HEK293T (cell line): ENCODE measurements at regions not wholly inside any gene's neighbourhood (a gene's known extent, or its start where the extent isn't known, plus 50 kb on each side); places are given as distances from the start of the nearest gene placed in this dataset.

ENCODE experiments used
- ARNT ChIP-seq: fragments of 450-650 bp; IDR thresholded peaks from 2 replicates; pipeline ENCODE4 v1.6.1; 2017; ENCODE audit warnings: mild to moderate bottlenecking
- BHLHE40 ChIP-seq: fragments of 450-650 bp; IDR thresholded peaks from 2 replicates; pipeline ENCODE4 v1.6.1; 2016; ENCODE audit warnings: mild to moderate bottlenecking, moderate library complexity, borderline replicate concordance
- CTBP1 ChIP-seq: fragments of 450-650 bp; IDR thresholded peaks from 2 replicates; pipeline ENCODE4 v1.6.1; 2016; ENCODE audit warnings: borderline replicate concordance
- ELF4 ChIP-seq: fragments of 450-650 bp; IDR thresholded peaks from 2 replicates; pipeline ENCODE4 v1.6.1; 2017; ENCODE audit warnings: antibody characterized with exemption
- FOXA1 ChIP-seq: fragments of 450-650 bp; IDR thresholded peaks from 2 replicates; pipeline ENCODE4 v1.6.1; 2016; ENCODE audit warnings: mild to moderate bottlenecking
- FOXK2 ChIP-seq: fragments of 450-650 bp; IDR thresholded peaks from 2 replicates; pipeline ENCODE4 v1.6.1; 2016; ENCODE audit warnings: mild to moderate bottlenecking
- FOXM1 ChIP-seq: fragments of 450-650 bp; IDR thresholded peaks from 2 replicates; pipeline ENCODE4 v1.6.1; 2017; ENCODE audit warnings: mild to moderate bottlenecking, borderline replicate concordance
- HDGF ChIP-seq: fragments of 450-650 bp; IDR thresholded peaks from 2 replicates; pipeline ENCODE4 v1.6.1; 2017; ENCODE audit warnings: antibody characterized with exemption, borderline replicate concordance
- NFRKB ChIP-seq: fragments of 450-650 bp; IDR thresholded peaks from 2 replicates; pipeline ENCODE4 v1.6.1; 2016; ENCODE audit warnings: mild to moderate bottlenecking, moderate library complexity
- SP1 ChIP-seq: fragments of 450-650 bp; IDR thresholded peaks from 2 replicates; pipeline ENCODE4 v1.6.1; 2017
- SUZ12 ChIP-seq: fragments of 450-650 bp; IDR thresholded peaks from 2 replicates; pipeline ENCODE4 v1.6.1; 2016; ENCODE audit warnings: mild to moderate bottlenecking
- ZNF384 ChIP-seq: fragments of 450-650 bp; IDR thresholded peaks from 2 replicates; pipeline ENCODE4 v1.6.1; 2016

- TF ChIP-seq SUZ12 (no peak), ZNF384 (no peak), FOXA1 (no peak), FOXM1 (no peak), HDGF (no peak), ELF4 (no peak), CTBP1 (no peak), BHLHE40 (no peak), NFRKB (no peak), ARNT (no peak), SP1 (no peak), FOXK2 (no peak)
Observed at GRCh38 chr2:104919127-104919526, 65.2 kb downstream of the POU3F3 start.
